ENCODE measurements at regions not wholly inside any gene's neighbourhood (a gene's known extent, or its start where the extent isn't known, plus 50 kb on each side); places are given as distances from the start of the nearest gene placed in this dataset.

DNA sequence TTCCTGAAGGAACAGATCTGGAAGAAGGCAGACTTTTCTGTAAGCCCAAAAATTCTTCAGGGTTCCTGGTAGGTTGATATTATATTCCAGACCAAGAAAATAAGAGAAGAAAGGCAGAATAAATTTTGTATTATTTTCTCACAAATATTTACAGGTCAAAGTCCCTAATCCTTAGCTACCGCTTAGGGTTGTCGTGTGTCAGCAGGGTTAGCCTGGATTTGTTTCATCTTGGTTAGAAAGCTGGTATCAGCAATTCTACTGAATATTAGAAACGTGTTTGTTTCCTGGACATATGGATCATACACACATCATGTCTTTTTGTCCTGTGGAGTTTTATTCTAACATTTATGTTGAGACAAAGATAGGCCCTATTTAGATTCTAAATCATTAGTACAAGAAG lies 232.9 kb upstream of the CXXC4 start:
- TF ChIP-seq, protein P1, sequence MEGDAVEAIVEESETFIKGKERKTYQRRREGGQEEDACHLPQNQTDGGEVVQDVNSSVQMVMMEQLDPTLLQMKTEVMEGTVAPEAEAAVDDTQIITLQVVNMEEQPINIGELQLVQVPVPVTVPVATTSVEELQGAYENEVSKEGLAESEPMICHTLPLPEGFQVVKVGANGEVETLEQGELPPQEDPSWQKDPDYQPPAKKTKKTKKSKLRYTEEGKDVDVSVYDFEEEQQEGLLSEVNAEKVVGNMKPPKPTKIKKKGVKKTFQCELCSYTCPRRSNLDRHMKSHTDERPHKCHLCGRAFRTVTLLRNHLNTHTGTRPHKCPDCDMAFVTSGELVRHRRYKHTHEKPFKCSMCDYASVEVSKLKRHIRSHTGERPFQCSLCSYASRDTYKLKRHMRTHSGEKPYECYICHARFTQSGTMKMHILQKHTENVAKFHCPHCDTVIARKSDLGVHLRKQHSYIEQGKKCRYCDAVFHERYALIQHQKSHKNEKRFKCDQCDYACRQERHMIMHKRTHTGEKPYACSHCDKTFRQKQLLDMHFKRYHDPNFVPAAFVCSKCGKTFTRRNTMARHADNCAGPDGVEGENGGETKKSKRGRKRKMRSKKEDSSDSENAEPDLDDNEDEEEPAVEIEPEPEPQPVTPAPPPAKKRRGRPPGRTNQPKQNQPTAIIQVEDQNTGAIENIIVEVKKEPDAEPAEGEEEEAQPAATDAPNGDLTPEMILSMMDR (IDR thresholded peaks at IDR 0.05), result no peak
- Mint-ChIP-seq H3K27ac (no peak overlapping the region), H3K4me3 (no peak overlapping the region), H3K27me3 (ENCODE audit: low read depth, poor library complexity) (no peaks in the 10 kb centered on the region), H3K9me3 (no peaks in the 10 kb centered on the region), H3K36me3 (ENCODE audit: low read depth) (no peaks in the 10 kb centered on the region), H3K4me1 (no peaks in the 10 kb centered on the region)
- DNase-seq, result no peak

DNA sequence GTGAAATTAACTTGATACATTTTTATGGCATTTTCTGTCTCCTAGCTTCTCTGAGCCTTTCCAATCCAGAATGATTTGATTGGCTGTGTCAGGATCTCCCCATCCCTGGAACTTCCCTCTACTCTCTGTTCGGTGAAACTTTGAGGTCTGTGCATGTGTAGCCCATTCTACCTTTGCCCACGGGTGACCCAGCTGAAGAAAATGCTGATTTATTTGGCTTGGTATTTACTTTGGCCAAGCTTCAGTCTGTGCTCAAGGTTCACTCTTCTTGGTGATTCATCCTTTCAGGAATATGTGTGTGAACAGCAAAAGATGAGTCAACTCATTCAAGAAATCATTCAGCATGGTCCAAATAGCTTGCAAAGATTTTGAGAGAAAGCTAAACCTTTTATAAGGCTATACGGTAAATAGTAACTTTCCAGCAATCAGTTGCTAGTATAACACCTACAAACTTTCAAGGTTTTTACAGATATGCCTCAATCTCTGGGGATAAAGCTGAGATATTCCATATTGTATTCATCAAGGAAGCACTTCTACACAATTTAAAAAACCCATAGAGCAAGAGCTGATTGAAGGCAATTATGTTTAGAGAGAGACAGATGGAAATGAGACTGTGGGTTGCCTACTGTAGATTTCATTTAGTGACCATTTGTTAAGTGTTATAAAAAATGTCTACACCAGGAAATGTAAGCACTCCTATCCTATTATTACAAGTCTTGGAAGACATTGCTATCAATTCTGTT lies 233.9 kb upstream of the CXXC4 start:
- Mint-ChIP-seq H3K4me3 (no peak overlapping the region), H3K9me3 (no peaks in the 10 kb centered on the region)

DNA sequence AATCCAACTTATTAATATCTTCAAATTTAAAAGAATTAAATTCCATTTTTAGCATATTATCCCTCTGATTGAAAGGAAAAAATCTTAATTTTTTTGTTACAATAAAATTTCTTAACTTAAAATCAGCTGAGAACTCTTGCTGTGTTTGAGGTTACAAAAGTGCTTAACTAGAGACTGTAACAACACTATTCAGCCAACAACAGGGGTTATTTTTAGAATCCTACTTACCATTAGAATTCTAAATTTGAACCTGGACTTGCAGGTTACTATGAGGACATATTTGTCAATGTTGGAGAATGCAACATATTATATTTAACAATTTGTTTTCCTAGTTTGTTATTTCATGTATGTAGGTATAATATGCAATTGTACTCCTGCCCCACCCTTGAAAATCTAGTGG lies 238.1 kb upstream of the CXXC4 start:
- TF ChIP-seq, protein P1 (IDR thresholded peaks at IDR 0.05), result no peak
- no peaks in the 10 kb centered on the region for H3K27me3 Mint-ChIP-seq (ENCODE audit: low read depth, poor library complexity)
- no peak for DNase-seq
- peaks cover 3% of the 10 kb centered on the region for H3K4me1 Mint-ChIP-seq
- no peak overlapping the region for H3K4me3 Mint-ChIP-seq
- H3K36me3 Mint-ChIP-seq (ENCODE audit: low read depth), result no peaks in the 10 kb centered on the region
- no peak overlapping the region for H3K27ac Mint-ChIP-seq
- no peaks in the 10 kb centered on the region for H3K9me3 Mint-ChIP-seq

More for the DNA sequence above, 233.9 kb upstream of the CXXC4 start:
- Mint-ChIP-seq H3K36me3 (ENCODE audit: low read depth) (no peaks in the 10 kb centered on the region), H3K4me1 (no peaks in the 10 kb centered on the region), H3K27me3 (ENCODE audit: low read depth, poor library complexity) (no peaks in the 10 kb centered on the region), H3K27ac (no peak overlapping the region)
- DNase-seq, result no peak
- TF ChIP-seq, protein P1 (IDR thresholded peaks at IDR 0.05), result no peak

DNA sequence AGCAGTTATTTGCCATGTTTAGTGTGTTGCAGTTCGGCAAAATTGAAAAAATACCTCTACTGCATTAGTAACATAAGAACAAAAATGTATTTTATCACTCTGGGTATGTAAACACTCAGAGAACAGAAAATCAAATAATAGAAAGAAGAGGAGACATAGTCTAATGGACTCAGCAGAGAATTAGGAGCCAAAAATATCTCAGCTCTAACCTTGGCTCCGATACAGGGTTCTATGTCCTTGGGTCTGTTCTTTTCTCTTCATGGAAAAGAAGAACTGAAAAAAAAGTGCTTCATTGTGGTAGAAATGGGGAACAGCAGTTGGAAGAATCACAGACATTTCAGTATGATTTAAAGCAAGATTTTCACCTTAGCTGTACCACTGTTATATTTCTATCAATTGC lies 240.5 kb upstream of the CXXC4 start:
- Mint-ChIP-seq H3K4me1 (peaks cover 9% of the 10 kb centered on the region), H3K36me3 (ENCODE audit: low read depth) (no peaks in the 10 kb centered on the region), H3K9me3 (no peaks in the 10 kb centered on the region), H3K4me3 (no peak overlapping the region), H3K27me3 (ENCODE audit: low read depth, poor library complexity) (no peaks in the 10 kb centered on the region), H3K27ac (no peak overlapping the region)
- no peak for DNase-seq
- TF ChIP-seq, protein P1 (IDR thresholded peaks at IDR 0.05), result no peak

DNA sequence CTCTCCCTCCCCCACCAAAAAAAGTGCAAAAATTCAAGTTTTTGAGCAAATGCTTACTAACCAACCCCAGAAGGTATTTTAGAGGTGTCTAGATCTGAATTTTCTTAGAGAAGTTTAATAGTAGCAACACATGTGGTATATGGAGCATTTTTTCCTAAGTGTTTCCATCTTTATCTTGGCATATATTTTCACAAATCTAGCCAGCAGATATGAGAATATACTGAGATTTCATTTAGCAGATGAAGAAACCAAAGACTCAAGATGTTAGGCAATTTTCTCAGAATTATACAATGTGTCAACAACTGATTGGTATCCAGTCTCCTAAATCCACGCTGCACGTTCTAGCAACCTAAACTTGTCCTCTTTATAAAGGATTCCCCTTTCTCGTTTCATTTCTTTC lies 245.5 kb upstream of the CXXC4 start:
- H3K36me3 Mint-ChIP-seq (ENCODE audit: low read depth), result no peaks in the 10 kb centered on the region
- TF ChIP-seq, protein P1 (IDR thresholded peaks at IDR 0.05), result no peak
- no peaks in the 10 kb centered on the region for H3K9me3 Mint-ChIP-seq
- DNase-seq, result no peak
- H3K4me3 Mint-ChIP-seq, result no peak overlapping the region
- no peaks in the 10 kb centered on the region for H3K27me3 Mint-ChIP-seq (ENCODE audit: low read depth, poor library complexity)
- H3K27ac Mint-ChIP-seq, result no peak overlapping the region
- peaks cover 16% of the 10 kb centered on the region for H3K4me1 Mint-ChIP-seq

DNA sequence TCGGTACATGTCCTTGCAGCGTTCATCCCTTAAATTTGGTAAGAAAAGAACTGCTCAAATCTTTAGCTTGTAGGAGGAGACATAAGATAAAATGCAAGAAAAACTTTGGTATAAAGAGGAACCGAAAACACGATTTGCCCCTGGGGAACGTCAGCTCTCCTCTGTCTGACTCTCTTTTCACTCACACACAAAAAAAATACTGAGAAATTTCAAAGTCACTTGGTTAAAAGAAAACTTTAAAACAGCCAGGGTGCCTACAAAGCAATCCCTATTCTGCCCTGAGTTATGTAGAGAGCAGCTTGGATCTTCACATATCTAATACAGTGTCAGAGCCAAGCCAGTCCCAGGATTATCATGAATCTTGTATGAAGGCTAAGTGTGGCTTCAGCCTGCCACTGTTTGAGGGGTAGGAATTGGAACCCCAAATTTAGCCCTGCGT lies 248.5 kb upstream of the CXXC4 start:
- Mint-ChIP-seq H3K4me1 (peaks cover 9% of the 10 kb centered on the region), H3K9me3 (no peaks in the 10 kb centered on the region), H3K36me3 (ENCODE audit: low read depth) (no peaks in the 10 kb centered on the region), H3K27me3 (ENCODE audit: low read depth, poor library complexity) (no peaks in the 10 kb centered on the region), H3K27ac (no peak overlapping the region), H3K4me3 (no peak overlapping the region)
- DNase-seq, result no peak
- TF ChIP-seq, protein P1 (IDR thresholded peaks at IDR 0.05), result no peak
